Mammary epithelial cell (primary cell): ENCODE measurements at regions not wholly inside any gene's neighbourhood (a gene's known extent, or its start where the extent isn't known, plus 50 kb on each side); places are given as distances from the start of the nearest gene placed in this dataset.

Experiments used
- CTCF ChIP-seq, 2 donors: IDR thresholded peaks in 1 of 2; conservative IDR thresholded peaks in 1 of 2; 2 replicates each; pipeline ENCODE4 v1.5.1; 2011 to 2012; ENCODE audit warnings: inconsistent platforms in 2 of 2, low read length in 2 of 2, mild to moderate bottlenecking in 2 of 2, control low read depth in 1 of 2, low read depth in 1 of 2; ENCODE audit not compliant: insufficient read depth in 1 of 2; ENCODE audit errors: extremely low read depth in 1 of 2
- EZH2 ChIP-seq: IDR thresholded peaks from 2 replicates; pipeline ENCODE4 v1.6.1; 2012; ENCODE audit warnings: low read length, inconsistent platforms, borderline replicate concordance

GRCh38 chr13:81907787-81908372 is 1567.0 kb upstream of the SPRY2 start:
- no peak for TF ChIP-seq CTCF (conservative IDR thresholded peaks at IDR 0.05 in 1 of 2, IDR thresholded peaks at IDR 0.05 in 1 of 2; ENCODE audit: extremely low read depth in 1 of 2, insufficient read depth in 1 of 2, low read depth in 1 of 2, low read length in 2 of 2)
- no peak for TF ChIP-seq EZH2
